Upper lobe of right lung (tissue), 1 donor: ENCODE measurements at regions not wholly inside any gene's neighbourhood (a gene's known extent, or its start where the extent isn't known, plus 50 kb on each side); places are given as distances from the start of the nearest gene placed in this dataset.

Experiments
- ATAC-seq: fragments of 200-7000 bp; cut with Tn5 transposase; one replicate; pipeline ENCODE4 v1.9.1; 2020; ENCODE audit warnings: mild to moderate bottlenecking, moderate library complexity
- DNase-seq: peaks from one replicate; pipeline ENCODE4 v3.0.0-alpha.2; 2020
- H3K27ac ChIP-seq: fragments of 200-600 bp; one replicate; pipeline ENCODE4 v1.8.0; 2022
- H3K27me3 ChIP-seq: fragments of 200-600 bp; one replicate; pipeline ENCODE4 v1.8.0; 2022; ENCODE audit warnings: mild to moderate bottlenecking
- H3K36me3 ChIP-seq: fragments of 200-600 bp; one replicate; pipeline ENCODE4 v1.8.0; 2022
- H3K4me1 ChIP-seq: fragments of 200-600 bp; one replicate; pipeline ENCODE4 v1.8.0; 2022
- H3K4me3 ChIP-seq: fragments of 200-600 bp; one replicate; pipeline ENCODE4 v1.8.0; 2022; ENCODE audit warnings: mild to moderate bottlenecking
- H3K9me3 ChIP-seq: fragments of 200-600 bp; one replicate; pipeline ENCODE4 v1.8.0; 2022
- intact Hi-C: fragments of 100-400 bp; cut with DNase I; formaldehyde crosslinking; loops from one replicate; pipeline ENCODE4 v1.11.0; 2022
- TF ChIP-seq, protein P1 (sequence below): fragments of 200-600 bp; IDR thresholded peaks from one replicate; pipeline ENCODE4 v1.8.0; 2022; ENCODE audit warnings: antibody characterized with exemption
- donor health status: DM: no; HTN: yes; CAD: no; lungs with severe emphysema.

DNA sequence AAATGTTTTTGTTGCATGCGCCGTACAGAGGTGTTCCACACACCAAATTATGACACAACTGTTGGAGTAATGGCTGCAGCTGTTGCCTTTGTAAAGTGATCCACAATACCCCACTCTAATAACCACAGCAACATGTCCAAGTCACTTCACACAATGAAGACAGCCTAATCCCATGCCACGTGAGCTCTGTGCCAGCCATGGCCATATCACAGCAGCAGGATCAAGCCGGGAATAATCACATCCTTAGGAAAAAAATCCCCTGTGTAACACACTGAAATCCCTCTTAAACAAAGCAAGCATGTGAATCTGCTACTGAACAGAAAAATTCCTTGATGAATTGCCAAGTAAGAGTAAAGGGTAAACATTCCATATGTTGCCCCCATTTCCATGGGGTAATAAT is 179.5 kb upstream of the PARD3B start:
- intact Hi-C loops: no loop called here
- Histone ChIP-seq H3K27ac (no peak overlapping the region), H3K27me3 (no peaks in the 10 kb centered on the region), H3K36me3 (no peaks in the 10 kb centered on the region), H3K9me3 (no peaks in the 10 kb centered on the region), H3K4me3 (no peak overlapping the region), H3K4me1 (no peaks in the 10 kb centered on the region)
- no peak for DNase-seq
- TF ChIP-seq, protein P1, sequence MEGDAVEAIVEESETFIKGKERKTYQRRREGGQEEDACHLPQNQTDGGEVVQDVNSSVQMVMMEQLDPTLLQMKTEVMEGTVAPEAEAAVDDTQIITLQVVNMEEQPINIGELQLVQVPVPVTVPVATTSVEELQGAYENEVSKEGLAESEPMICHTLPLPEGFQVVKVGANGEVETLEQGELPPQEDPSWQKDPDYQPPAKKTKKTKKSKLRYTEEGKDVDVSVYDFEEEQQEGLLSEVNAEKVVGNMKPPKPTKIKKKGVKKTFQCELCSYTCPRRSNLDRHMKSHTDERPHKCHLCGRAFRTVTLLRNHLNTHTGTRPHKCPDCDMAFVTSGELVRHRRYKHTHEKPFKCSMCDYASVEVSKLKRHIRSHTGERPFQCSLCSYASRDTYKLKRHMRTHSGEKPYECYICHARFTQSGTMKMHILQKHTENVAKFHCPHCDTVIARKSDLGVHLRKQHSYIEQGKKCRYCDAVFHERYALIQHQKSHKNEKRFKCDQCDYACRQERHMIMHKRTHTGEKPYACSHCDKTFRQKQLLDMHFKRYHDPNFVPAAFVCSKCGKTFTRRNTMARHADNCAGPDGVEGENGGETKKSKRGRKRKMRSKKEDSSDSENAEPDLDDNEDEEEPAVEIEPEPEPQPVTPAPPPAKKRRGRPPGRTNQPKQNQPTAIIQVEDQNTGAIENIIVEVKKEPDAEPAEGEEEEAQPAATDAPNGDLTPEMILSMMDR: no peak
- ATAC-seq: no peak

DNA sequence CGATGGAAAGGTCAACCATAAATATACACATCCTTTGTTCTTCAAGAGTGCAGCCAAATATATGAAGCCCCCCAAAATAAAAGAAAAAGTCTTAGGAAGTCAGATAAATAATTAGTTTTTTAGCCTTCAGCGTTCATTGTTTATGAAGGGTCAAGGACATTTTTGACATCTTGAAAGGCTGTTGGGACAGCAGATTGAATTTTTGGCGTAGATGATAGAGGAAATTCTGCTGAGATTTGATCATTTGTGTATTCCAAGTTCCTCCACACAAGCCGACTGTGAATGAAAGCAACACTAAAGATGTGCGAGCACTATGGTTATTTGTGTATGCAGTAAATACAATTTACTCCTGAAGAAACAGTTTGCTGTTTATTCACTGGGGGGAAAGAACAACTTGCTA is 177.8 kb upstream of the PARD3B start:
- H3K27ac ChIP-seq: no peak overlapping the region
- no peaks in the 10 kb centered on the region for H3K4me1 ChIP-seq
- intact Hi-C loops: no loop called here
- H3K4me3 ChIP-seq: no peak overlapping the region
- H3K36me3 ChIP-seq: no peaks in the 10 kb centered on the region
- TF ChIP-seq, protein P1: no peak
- DNase-seq: no peak
- no peaks in the 10 kb centered on the region for H3K9me3 ChIP-seq
- ATAC-seq: no peak
- H3K27me3 ChIP-seq: no peaks in the 10 kb centered on the region

DNA sequence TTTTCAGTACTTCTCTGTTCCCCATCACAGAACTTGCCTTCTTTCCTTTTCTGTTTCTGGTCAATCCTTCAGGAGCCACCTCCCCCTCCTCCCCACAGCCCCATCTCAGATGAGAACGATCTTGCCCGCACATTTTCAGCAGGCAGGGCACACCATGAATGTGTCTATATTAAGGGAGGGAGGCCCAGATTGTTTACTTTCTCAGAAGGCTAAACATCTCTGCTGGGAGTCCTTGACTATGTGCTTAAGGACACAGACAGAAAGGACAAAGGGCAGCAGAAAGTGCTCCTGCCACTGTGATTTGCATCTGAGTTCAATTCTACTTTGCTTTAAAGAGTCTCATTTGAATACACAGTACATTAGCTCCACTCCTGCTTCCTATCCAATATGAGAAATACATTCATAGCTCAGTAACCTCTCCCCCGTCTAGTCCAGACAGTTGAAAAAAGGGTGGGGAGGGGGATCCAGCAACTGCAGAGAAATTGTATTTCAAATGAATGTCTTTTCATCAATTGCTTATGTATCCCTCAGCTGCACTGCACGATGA is 175.0 kb upstream of the PARD3B start:
- no peak overlapping the region for H3K4me3 ChIP-seq
- H3K27ac ChIP-seq: no peak overlapping the region
- no peaks in the 10 kb centered on the region for H3K4me1 ChIP-seq
- no peaks in the 10 kb centered on the region for H3K27me3 ChIP-seq
- H3K9me3 ChIP-seq: no peaks in the 10 kb centered on the region
- TF ChIP-seq, protein P1: no peak
- intact Hi-C loops: no loop called here
- ATAC-seq (no peak), DNase-seq (no peak)
- H3K36me3 ChIP-seq: no peaks in the 10 kb centered on the region

DNA sequence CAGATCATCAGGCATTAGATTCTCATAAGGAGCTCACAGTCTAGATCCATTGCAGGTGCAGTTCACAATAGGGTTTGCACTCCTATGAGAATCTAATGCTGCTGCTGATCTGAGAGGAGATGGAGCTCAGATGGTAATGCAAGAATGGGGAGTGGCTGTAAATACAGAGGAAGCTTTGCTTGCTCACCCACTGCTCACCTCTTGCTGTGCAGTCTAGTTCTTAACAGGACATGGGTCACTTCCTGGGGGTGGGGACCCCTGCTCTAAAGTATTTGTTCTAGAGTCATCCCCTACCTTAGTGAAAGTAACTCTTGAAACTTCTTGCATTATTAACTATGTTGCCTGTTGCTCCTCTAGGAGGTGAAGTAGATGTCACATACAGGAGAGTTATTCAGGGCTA is 171.3 kb upstream of the PARD3B start:
- Histone ChIP-seq H3K27ac (no peak overlapping the region), H3K27me3 (no peaks in the 10 kb centered on the region), H3K4me1 (no peaks in the 10 kb centered on the region), H3K9me3 (no peaks in the 10 kb centered on the region), H3K4me3 (no peak overlapping the region), H3K36me3 (no peaks in the 10 kb centered on the region)
- no peak for DNase-seq
- TF ChIP-seq, protein P1: no peak
- intact Hi-C loops: no loop called here
- no peak for ATAC-seq

DNA sequence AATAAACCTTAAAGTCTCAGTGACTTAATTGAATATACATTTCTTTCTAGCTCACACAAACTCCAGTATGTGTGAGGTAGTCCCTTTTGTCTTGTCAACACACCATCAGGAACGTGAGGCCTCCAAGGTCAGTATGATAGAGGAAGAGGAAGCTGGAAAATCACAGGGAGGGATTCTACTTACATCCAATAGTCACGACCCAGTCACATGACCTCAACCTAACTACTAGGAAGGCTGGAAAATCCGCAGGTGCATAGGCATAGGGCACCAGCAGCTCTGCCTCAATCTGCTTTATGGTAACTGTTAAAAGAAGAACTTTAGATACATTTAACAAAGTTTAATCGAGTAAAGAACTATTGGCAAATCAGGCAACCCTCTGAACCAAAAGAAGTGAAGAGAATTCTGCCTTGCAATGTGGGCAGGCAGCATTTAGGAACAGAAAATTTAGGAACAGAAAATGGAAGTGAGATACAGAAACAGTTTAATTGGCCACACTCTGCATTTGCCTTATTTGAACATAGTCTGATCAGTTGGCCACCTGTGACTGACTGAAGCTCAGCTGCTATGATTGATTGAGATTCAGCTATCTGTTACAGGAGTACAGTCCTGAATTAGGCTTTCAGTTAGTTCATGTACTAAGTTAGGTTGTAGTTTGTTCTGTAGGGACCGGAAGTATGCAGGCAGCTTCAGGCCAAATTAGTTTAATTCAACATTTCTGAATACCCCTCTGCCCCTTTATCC is 165.0 kb upstream of the PARD3B start:
- Histone ChIP-seq H3K9me3 (no peaks in the 10 kb centered on the region), H3K27ac (no peak overlapping the region), H3K36me3 (no peaks in the 10 kb centered on the region), H3K4me1 (no peaks in the 10 kb centered on the region), H3K4me3 (no peak overlapping the region), H3K27me3 (no peaks in the 10 kb centered on the region)
- intact Hi-C loops: no loop called here
- no peak for ATAC-seq
- TF ChIP-seq, protein P1: no peak
- no peak for DNase-seq
